HepG2 (cell line): ENCODE measurements at regions not wholly inside any gene's neighbourhood (a gene's known extent, or its start where the extent isn't known, plus 50 kb on each side); places are given as distances from the start of the nearest gene placed in this dataset.

Experiments
- JUND ChIP-seq: sonication (generic); formaldehyde crosslinking; IDR thresholded peaks from 2 replicates; pipeline ENCODE4 v1.8.0; 2022; ENCODE audit warnings: mild to moderate bottlenecking, missing genetic modification reagents
- ZMAT3 ChIP-seq: sonication (generic); formaldehyde crosslinking; conservative IDR thresholded peaks from 2 replicates; pipeline ENCODE4 v1.7.0; 2021; ENCODE audit warnings: missing genetic modification reagents

- TF ChIP-seq JUND (CRISPR knock-in tag) = no peak
- no peak for TF ChIP-seq ZMAT3
Observed at GRCh38 chr3:110343376-110343775, 728.2 kb upstream of the NECTIN3 start.
